NT2/D1 (cell line): ENCODE measurements at regions not wholly inside any gene's neighbourhood (a gene's known extent, or its start where the extent isn't known, plus 50 kb on each side); places are given as distances from the start of the nearest gene placed in this dataset.

Source experiments
- SUZ12 ChIP-seq: IDR thresholded peaks from 2 replicates; pipeline ENCODE4 v1.6.1; 2011; ENCODE audit not compliant: insufficient read length, insufficient read depth; ENCODE audit errors: extremely low read depth
- YY1 ChIP-seq: IDR thresholded peaks from 2 replicates; pipeline ENCODE4 v1.6.1; 2011; ENCODE audit not compliant: insufficient read length, insufficient read depth
- ZNF274 ChIP-seq: IDR thresholded peaks from 2 replicates; pipeline ENCODE4 v1.6.1; 2011; ENCODE audit warnings: mild to moderate bottlenecking, low read depth, low read length

GRCh38 chr15:81776976-81777375, 268.8 kb downstream of the MEX3B start:
- TF ChIP-seq ZNF274, result no peak
- no peak for TF ChIP-seq YY1
- no peak for TF ChIP-seq SUZ12
